WTC11 (cell line): ENCODE measurements at regions not wholly inside any gene's neighbourhood (a gene's known extent, or its start where the extent isn't known, plus 50 kb on each side); places are given as distances from the start of the nearest gene placed in this dataset.
A peak's percentile ranks its signal among the peaks of the same experiment; 100 is the strongest.

ENCODE experiments used
- ATAC-seq: fragments of 200-7000 bp; cut with Tn5 transposase; 2 replicates; pipeline ENCODE4 v1.10.0; 2021; ENCODE audit warnings: mild to moderate bottlenecking, moderate library complexity
- CTCF ChIA-PET: fragments of 300-600 bp; sonication (Branson Sonifier 250); formaldehyde crosslinking; loops from one replicate; lab custom pipeline; 2021; ENCODE audit warnings: antibody characterized with exemption; lab: Charles Lee
- POLR2A ChIA-PET: fragments of 350-600 bp; sonication (Branson Sonifier 250); formaldehyde crosslinking; loops from one replicate; lab custom pipeline; 2021; ENCODE audit warnings: antibody characterized with exemption; lab: Charles Lee
- DNase-seq: peaks from one replicate; pipeline ENCODE4 v3.0.0; 2021; ENCODE audit warnings: low spot score
- H3K27ac Mint-ChIP-seq: 2 replicates; pipeline ENCODE4 v1.8.0; 2021; ENCODE audit warnings: mixed read lengths
- H3K27me3 Mint-ChIP-seq: 2 replicates; pipeline ENCODE4 v1.8.0; 2021; ENCODE audit warnings: low read depth, mild to moderate bottlenecking, moderate library complexity, mixed read lengths
- H3K36me3 Mint-ChIP-seq: 2 replicates; pipeline ENCODE4 v1.8.0; 2021; ENCODE audit warnings: mixed read lengths
- H3K4me1 Mint-ChIP-seq: 2 replicates; pipeline ENCODE4 v1.8.0; 2022; ENCODE audit warnings: mixed read lengths
- H3K4me3 Mint-ChIP-seq: 2 replicates; pipeline ENCODE4 v1.8.0; 2021; ENCODE audit warnings: mild to moderate bottlenecking, moderate library complexity, mixed read lengths
- H3K9me3 Mint-ChIP-seq: 2 replicates; pipeline ENCODE4 v1.8.0; 2021; ENCODE audit warnings: mixed read lengths
- CREM ChIP-seq: sonication (generic); formaldehyde crosslinking; IDR thresholded peaks from 2 replicates; pipeline ENCODE4 v1.8.1; 2022; ENCODE audit warnings: mild to moderate bottlenecking, missing genetic modification reagents, moderate library complexity
- GTF2I ChIP-seq: fragments of 250-450 bp; sonication (Bioruptor Pico); conservative IDR thresholded peaks from 2 replicates; pipeline ENCODE4 v1.4.0; 2021; ENCODE audit warnings: mild to moderate bottlenecking
- RORB ChIP-seq: fragments of 250-450 bp; sonication (Bioruptor Pico); IDR thresholded peaks from 2 replicates; pipeline ENCODE4 v1.9.0; 2021; ENCODE audit warnings: mild to moderate bottlenecking
- TEAD1 ChIP-seq: sonication (generic); formaldehyde crosslinking; IDR thresholded peaks from 2 replicates; pipeline ENCODE4 v1.8.0; 2022; ENCODE audit warnings: mild to moderate bottlenecking, missing genetic modification reagents
- TEAD4 ChIP-seq: sonication (generic); formaldehyde crosslinking; IDR thresholded peaks from 2 replicates; pipeline ENCODE4 v1.8.0; 2022; ENCODE audit warnings: mild to moderate bottlenecking, missing genetic modification reagents
- ZNF232 ChIP-seq: sonication (generic); formaldehyde crosslinking; IDR thresholded peaks from 2 replicates; pipeline ENCODE4 v1.8.0; 2022; ENCODE audit warnings: mild to moderate bottlenecking, missing genetic modification reagents
- TF ChIP-seq, protein P1 (sequence below): sonication (generic); formaldehyde crosslinking; conservative IDR thresholded peaks from 2 replicates; pipeline ENCODE4 v1.8.1; 2022; ENCODE audit warnings: mild to moderate bottlenecking, missing genetic modification reagents
- TF ChIP-seq, protein P2 (sequence below): fragments of 250-450 bp; sonication (Bioruptor Pico); IDR thresholded peaks from 2 replicates; pipeline ENCODE4 v2.1.2; 2022; ENCODE audit warnings: mild to moderate bottlenecking, moderate library complexity
- TF ChIP-seq, protein P3 (sequence below): sonication (generic); formaldehyde crosslinking; IDR thresholded peaks from 2 replicates; pipeline ENCODE4 v1.8.0; 2022; ENCODE audit warnings: missing genetic modification reagents
- TF ChIP-seq, protein P4 (sequence below): sonication (generic); formaldehyde crosslinking; IDR thresholded peaks from 2 replicates; pipeline ENCODE4 v1.8.0; 2022; ENCODE audit warnings: mild to moderate bottlenecking, missing genetic modification reagents
- TF ChIP-seq, protein P5 (sequence below): sonication (generic); formaldehyde crosslinking; IDR thresholded peaks from 2 replicates; pipeline ENCODE4 v1.8.1; 2023; ENCODE audit warnings: mild to moderate bottlenecking, missing genetic modification reagents
- TF ChIP-seq, protein P6 (sequence below): fragments of 250-450 bp; sonication (Bioruptor Pico); IDR thresholded peaks from 2 replicates; pipeline ENCODE4 v1.9.0; 2021; ENCODE audit warnings: moderate library complexity, mild to moderate bottlenecking, inconsistent platforms, borderline replicate concordance

DNA sequence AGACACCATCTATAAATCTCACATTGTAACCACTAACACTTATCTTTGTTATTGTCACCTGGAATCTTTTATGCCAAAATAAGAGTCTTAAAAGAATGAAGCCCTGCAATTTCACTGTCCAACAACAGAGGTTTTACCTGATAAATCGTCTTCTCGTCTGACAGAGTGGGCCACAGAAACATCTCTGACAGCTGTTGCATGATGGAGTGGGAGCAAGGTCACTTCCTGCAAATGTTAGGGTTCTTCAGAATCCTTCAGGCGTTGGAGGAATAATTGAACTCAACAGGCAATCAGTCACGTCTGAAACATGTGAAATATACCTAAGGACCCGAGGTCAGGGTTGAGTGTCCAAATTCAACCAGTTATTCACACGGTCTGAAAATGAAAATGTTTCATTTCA lies 353.6 kb downstream of the TRIML1 start (continued):
- TF ChIP-seq, protein P1, sequence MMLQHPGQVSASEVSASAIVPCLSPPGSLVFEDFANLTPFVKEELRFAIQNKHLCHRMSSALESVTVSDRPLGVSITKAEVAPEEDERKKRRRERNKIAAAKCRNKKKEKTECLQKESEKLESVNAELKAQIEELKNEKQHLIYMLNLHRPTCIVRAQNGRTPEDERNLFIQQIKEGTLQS (CRISPR knock-in tag), result no peak
- TF ChIP-seq, protein P2, sequence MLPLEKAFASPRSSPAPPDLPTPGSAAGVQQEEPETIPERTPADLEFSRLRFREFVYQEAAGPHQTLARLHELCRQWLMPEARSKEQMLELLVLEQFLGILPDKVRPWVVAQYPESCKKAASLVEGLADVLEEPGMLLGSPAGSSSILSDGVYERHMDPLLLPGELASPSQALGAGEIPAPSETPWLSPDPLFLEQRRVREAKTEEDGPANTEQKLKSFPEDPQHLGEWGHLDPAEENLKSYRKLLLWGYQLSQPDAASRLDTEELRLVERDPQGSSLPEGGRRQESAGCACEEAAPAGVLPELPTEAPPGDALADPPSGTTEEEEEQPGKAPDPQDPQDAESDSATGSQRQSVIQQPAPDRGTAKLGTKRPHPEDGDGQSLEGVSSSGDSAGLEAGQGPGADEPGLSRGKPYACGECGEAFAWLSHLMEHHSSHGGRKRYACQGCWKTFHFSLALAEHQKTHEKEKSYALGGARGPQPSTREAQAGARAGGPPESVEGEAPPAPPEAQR (CRISPR knock-in tag), result no peak
- TF ChIP-seq, protein P3, sequence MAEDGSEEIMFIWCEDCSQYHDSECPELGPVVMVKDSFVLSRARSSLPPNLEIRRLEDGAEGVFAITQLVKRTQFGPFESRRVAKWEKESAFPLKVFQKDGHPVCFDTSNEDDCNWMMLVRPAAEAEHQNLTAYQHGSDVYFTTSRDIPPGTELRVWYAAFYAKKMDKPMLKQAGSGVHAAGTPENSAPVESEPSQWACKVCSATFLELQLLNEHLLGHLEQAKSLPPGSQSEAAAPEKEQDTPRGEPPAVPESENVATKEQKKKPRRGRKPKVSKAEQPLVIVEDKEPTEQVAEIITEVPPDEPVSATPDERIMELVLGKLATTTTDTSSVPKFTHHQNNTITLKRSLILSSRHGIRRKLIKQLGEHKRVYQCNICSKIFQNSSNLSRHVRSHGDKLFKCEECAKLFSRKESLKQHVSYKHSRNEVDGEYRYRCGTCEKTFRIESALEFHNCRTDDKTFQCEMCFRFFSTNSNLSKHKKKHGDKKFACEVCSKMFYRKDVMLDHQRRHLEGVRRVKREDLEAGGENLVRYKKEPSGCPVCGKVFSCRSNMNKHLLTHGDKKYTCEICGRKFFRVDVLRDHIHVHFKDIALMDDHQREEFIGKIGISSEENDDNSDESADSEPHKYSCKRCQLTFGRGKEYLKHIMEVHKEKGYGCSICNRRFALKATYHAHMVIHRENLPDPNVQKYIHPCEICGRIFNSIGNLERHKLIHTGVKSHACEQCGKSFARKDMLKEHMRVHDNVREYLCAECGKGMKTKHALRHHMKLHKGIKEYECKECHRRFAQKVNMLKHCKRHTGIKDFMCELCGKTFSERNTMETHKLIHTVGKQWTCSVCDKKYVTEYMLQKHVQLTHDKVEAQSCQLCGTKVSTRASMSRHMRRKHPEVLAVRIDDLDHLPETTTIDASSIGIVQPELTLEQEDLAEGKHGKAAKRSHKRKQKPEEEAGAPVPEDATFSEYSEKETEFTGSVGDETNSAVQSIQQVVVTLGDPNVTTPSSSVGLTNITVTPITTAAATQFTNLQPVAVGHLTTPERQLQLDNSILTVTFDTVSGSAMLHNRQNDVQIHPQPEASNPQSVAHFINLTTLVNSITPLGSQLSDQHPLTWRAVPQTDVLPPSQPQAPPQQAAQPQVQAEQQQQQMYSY (CRISPR knock-in tag), result no peak
- TF ChIP-seq, protein P4, sequence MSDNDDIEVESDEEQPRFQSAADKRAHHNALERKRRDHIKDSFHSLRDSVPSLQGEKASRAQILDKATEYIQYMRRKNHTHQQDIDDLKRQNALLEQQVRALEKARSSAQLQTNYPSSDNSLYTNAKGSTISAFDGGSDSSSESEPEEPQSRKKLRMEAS (CRISPR knock-in tag), result no peak
- TF ChIP-seq, protein P5, sequence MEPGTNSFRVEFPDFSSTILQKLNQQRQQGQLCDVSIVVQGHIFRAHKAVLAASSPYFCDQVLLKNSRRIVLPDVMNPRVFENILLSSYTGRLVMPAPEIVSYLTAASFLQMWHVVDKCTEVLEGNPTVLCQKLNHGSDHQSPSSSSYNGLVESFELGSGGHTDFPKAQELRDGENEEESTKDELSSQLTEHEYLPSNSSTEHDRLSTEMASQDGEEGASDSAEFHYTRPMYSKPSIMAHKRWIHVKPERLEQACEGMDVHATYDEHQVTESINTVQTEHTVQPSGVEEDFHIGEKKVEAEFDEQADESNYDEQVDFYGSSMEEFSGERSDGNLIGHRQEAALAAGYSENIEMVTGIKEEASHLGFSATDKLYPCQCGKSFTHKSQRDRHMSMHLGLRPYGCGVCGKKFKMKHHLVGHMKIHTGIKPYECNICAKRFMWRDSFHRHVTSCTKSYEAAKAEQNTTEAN (CRISPR knock-in tag), result no peak
- no peak for TF ChIP-seq TEAD4 (CRISPR knock-in tag)
- TF ChIP-seq, protein P6, sequence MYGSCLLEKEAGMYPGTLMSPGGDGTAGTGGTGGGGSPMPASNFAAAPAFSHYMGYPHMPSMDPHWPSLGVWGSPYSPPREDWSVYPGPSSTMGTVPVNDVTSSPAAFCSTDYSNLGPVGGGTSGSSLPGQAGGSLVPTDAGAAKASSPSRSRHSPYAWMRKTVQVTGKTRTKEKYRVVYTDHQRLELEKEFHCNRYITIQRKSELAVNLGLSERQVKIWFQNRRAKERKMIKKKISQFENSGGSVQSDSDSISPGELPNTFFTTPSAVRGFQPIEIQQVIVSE (CRISPR knock-in tag), result no peak
- no peak for TF ChIP-seq TEAD1

DNA sequence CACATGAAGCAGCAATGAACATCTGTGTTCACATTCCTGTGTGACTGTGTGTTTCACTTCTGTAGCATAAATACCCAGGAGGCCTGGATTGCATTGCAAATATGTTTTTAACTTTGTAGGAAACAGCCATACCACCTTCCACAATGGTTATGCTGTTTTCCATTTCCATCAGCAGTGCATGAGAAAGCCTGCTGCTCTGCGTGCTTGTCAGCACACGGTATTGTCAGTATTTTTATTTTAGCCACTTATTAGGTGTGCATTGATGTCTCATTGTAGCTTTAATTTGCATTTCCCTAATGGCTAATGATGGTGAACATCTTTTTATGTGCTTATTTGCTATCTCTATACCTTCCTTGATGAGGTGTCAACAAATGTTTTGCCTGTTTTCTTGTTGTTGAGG lies 355.9 kb downstream of the TRIML1 start:
- peaks cover 10% of the 10 kb centered on the region for H3K9me3 Mint-ChIP-seq
- no peaks in the 10 kb centered on the region for H3K4me1 Mint-ChIP-seq
- H3K27ac Mint-ChIP-seq, result no peak overlapping the region
- POLR2A ChIA-PET, result no interaction called here
- ATAC-seq, result no peak
- TF ChIP-seq, protein P3 (CRISPR knock-in tag), result no peak
- TF ChIP-seq RORB (CRISPR knock-in tag) (no peak), GTF2I (CRISPR knock-in tag) (0 out of 2 replicates have a peak, but pooled peaks have one; percentile 59)
- TF ChIP-seq, all 79 proteins: peak for 1
- Mint-ChIP-seq H3K27me3 (no peaks in the 10 kb centered on the region), H3K4me3 (no peak overlapping the region), H3K36me3 (no peaks in the 10 kb centered on the region)
- no peak for DNase-seq
- CTCF ChIA-PET, result no interaction called here

DNA sequence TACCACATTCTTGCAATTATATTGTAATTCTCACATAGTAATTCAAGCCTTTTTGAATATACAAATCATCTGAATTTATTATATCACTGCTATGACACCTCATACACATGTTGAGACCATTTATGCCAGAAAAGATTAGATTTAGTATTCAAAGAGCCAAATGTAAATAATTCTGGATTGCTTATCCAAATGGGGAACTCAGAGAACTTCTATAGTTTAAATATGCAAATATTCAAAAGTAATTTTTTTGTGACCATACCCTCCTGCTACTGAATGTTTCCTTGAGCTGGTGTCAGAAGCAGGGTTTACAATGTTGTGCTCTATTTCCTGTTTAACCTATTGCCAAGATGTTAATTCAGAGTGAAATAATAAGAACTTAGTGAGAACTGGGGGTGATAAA lies 372.2 kb downstream of the TRIML1 start:
- ChIA-PET CTCF (no interaction called here), POLR2A (no interaction called here)
- DNase-seq, result no peak
- Mint-ChIP-seq H3K9me3 (peaks cover 9% of the 10 kb centered on the region; the same call in 1 of the 2 replicates), H3K27ac (no peak overlapping the region), H3K27me3 (no peaks in the 10 kb centered on the region), H3K4me1 (no peaks in the 10 kb centered on the region), H3K36me3 (no peaks in the 10 kb centered on the region), H3K4me3 (no peak overlapping the region)
- ATAC-seq, result no peak
- TF ChIP-seq RORB (CRISPR knock-in tag) (no peak), TEAD4 (CRISPR knock-in tag) (no peak), CREM (CRISPR knock-in tag) (no peak), ZNF232 (CRISPR knock-in tag) (no peak)
- TF ChIP-seq, protein P6 (CRISPR knock-in tag), result no peak
- TF ChIP-seq, protein P5 (CRISPR knock-in tag), result no peak
